ENCODE measurements at regions not wholly inside any gene's neighbourhood (a gene's known extent, or its start where the extent isn't known, plus 50 kb on each side); places are given as distances from the start of the nearest gene placed in this dataset.

GRCh38 chr2:128817813-128818212, 499.1 kb upstream of the HS6ST1 start:
- DNase-seq (ENCODE audit: low spot score): no peak
- Histone ChIP-seq H3K27me3 (replicated peaks; ENCODE audit: insufficient read depth, low read depth, low read length, poor library complexity) (peaks cover 6% of the 10 kb centered on the region), H3K4me1 (ENCODE audit: insufficient read depth, low read length, poor library complexity, severe bottlenecking) (peaks cover 16% of the 10 kb centered on the region), H3K9me3 (ENCODE audit: low read depth, low read length, poor library complexity, severe bottlenecking) (no peaks in the 10 kb centered on the region), H3K4me3 (ENCODE audit: low read depth, low read length, poor library complexity, severe bottlenecking) (no peak overlapping the region), H3K27ac (ENCODE audit: low read depth, low read length, poor library complexity, severe bottlenecking) (no peak overlapping the region), H3K36me3 (ENCODE audit: insufficient read depth, low read length, poor library complexity, severe bottlenecking) (no peaks in the 10 kb centered on the region)
- TF ChIP-seq CTCF (conservative IDR thresholded peaks at IDR 0.05; ENCODE audit: low read depth, low read length): no peak
- no peak for TF ChIP-seq EZH2 (IDR thresholded peaks at IDR 0.05; ENCODE audit: borderline replicate concordance, low read depth, low read length, poor library complexity, severe bottlenecking)
- no TSS peak for BruUV-seq (replicated peaks)
- ChIA-PET POLR2A (ENCODE audit: low non-redundant PET) (interaction anchor here (0.7 kb wide), 1 partner anchor 70 kb away, joined by 3 read pairs; no protein-coding TSS in a partner anchor), CTCF (no interaction called here)
- intact Hi-C loops (cut with micrococcal nuclease; ENCODE audit: unreplicated experiment): no loop called here

- BruUV-seq (replicated peaks): no TSS peak
- CTCF ChIA-PET: no interaction called here
Measured at GRCh38 chr2:128818248-128818647, 499.6 kb upstream of the HS6ST1 start.

GRCh38 chr2:128818704-128819491, 500.2 kb upstream of the HS6ST1 start:
- DNase-seq (ENCODE audit: low spot score): no peak
- no TSS peak for BruUV-seq (replicated peaks)
- CTCF ChIA-PET: no interaction called here
- peaks cover 16% of the 10 kb centered on the region for H3K4me1 ChIP-seq (ENCODE audit: insufficient read depth, low read length, poor library complexity, severe bottlenecking)
- H3K9me3 ChIP-seq (ENCODE audit: low read depth, low read length, poor library complexity, severe bottlenecking): no peaks in the 10 kb centered on the region
- H3K27me3 ChIP-seq (replicated peaks; ENCODE audit: insufficient read depth, low read depth, low read length, poor library complexity): peaks cover 8% of the 10 kb centered on the region
- H3K36me3 ChIP-seq (ENCODE audit: insufficient read depth, low read length, poor library complexity, severe bottlenecking): no peaks in the 10 kb centered on the region
- no peak for TF ChIP-seq CTCF (conservative IDR thresholded peaks at IDR 0.05; ENCODE audit: low read depth, low read length)
- no peak for TF ChIP-seq EZH2 (IDR thresholded peaks at IDR 0.05; ENCODE audit: borderline replicate concordance, low read depth, low read length, poor library complexity, severe bottlenecking)
- POLR2A ChIA-PET (ENCODE audit: low non-redundant PET): interaction anchor here (0.7 kb wide), 1 partner anchor 71 kb away, joined by 3 read pairs; no protein-coding TSS in a partner anchor
- no peak overlapping the region for H3K4me3 ChIP-seq (ENCODE audit: low read depth, low read length, poor library complexity, severe bottlenecking)
- H3K27ac ChIP-seq (ENCODE audit: low read depth, low read length, poor library complexity, severe bottlenecking): no peak overlapping the region
- intact Hi-C loops (cut with micrococcal nuclease; ENCODE audit: unreplicated experiment): no loop called here

More at GRCh38 chr2:128818248-128818647, 499.6 kb upstream of the HS6ST1 start:
- Histone ChIP-seq H3K36me3 (ENCODE audit: insufficient read depth, low read length, poor library complexity, severe bottlenecking) (no peaks in the 10 kb centered on the region), H3K4me1 (ENCODE audit: insufficient read depth, low read length, poor library complexity, severe bottlenecking) (peaks cover 16% of the 10 kb centered on the region), H3K27ac (ENCODE audit: low read depth, low read length, poor library complexity, severe bottlenecking) (no peak overlapping the region), H3K4me3 (ENCODE audit: low read depth, low read length, poor library complexity, severe bottlenecking) (no peak overlapping the region), H3K9me3 (ENCODE audit: low read depth, low read length, poor library complexity, severe bottlenecking) (no peaks in the 10 kb centered on the region), H3K27me3 (replicated peaks; ENCODE audit: insufficient read depth, low read depth, low read length, poor library complexity) (peaks cover 8% of the 10 kb centered on the region)
- intact Hi-C loops (cut with micrococcal nuclease; ENCODE audit: unreplicated experiment): no loop called here
- TF ChIP-seq CTCF (conservative IDR thresholded peaks at IDR 0.05; ENCODE audit: low read depth, low read length): no peak
- TF ChIP-seq EZH2 (IDR thresholded peaks at IDR 0.05; ENCODE audit: borderline replicate concordance, low read depth, low read length, poor library complexity, severe bottlenecking): no peak
- POLR2A ChIA-PET (ENCODE audit: low non-redundant PET): interaction anchor here (0.7 kb wide), 1 partner anchor 70 kb away, joined by 3 read pairs; no protein-coding TSS in a partner anchor
- DNase-seq (ENCODE audit: low spot score): peak; percentile 48

Data from A673 (cell line).